Superior temporal gyrus (tissue), 1 donor: ENCODE measurements at regions not wholly inside any gene's neighbourhood (a gene's known extent, or its start where the extent isn't known, plus 50 kb on each side); places are given as distances from the start of the nearest gene placed in this dataset.

Source experiments
- DNase-seq: peaks from one replicate; pipeline ENCODE4 v3.0.0-alpha.2; 2016; ENCODE audit errors: extremely low spot score

GRCh38 chr6:150711584-150712504 lies 112.2 kb downstream of the PLEKHG1 start:
- DNase-seq = no peak

GRCh38 chr6:150712505-150713252 lies 113.0 kb downstream of the PLEKHG1 start:
- no peak for DNase-seq

- DNase-seq = no peak
Measured at GRCh38 chr6:150713487-150713886, 113.8 kb downstream of the PLEKHG1 start.

- no peak for DNase-seq
Measured at GRCh38 chr6:150713931-150714330, 114.2 kb downstream of the PLEKHG1 start.

- DNase-seq = no peak
Measured at GRCh38 chr6:150715133-150715532, 115.4 kb downstream of the PLEKHG1 start.

GRCh38 chr6:150717419-150717818 lies 117.7 kb downstream of the PLEKHG1 start:
- DNase-seq = no peak

GRCh38 chr6:150719099-150719766 lies 119.5 kb downstream of the PLEKHG1 start:
- DNase-seq = no peak

GRCh38 chr6:150719831-150720230 lies 120.1 kb downstream of the PLEKHG1 start:
- no peak for DNase-seq

- peak; percentile 39 for DNase-seq
Measured at GRCh38 chr6:150720774-150721233, 121.1 kb downstream of the PLEKHG1 start.

GRCh38 chr6:150721418-150722266 lies 122.0 kb downstream of the PLEKHG1 start:
- peak; percentile 40 for DNase-seq

GRCh38 chr6:150722614-150723344 lies 123.1 kb downstream of the PLEKHG1 start:
- DNase-seq = no peak

GRCh38 chr6:150723345-150723658 lies 123.6 kb downstream of the PLEKHG1 start:
- DNase-seq = no peak

GRCh38 chr6:150723857-150724256 lies 124.2 kb downstream of the PLEKHG1 start:
- DNase-seq = no peak

- no peak for DNase-seq
Measured at GRCh38 chr6:150725795-150726194, 126.1 kb downstream of the PLEKHG1 start.

- no peak for DNase-seq
Measured at GRCh38 chr6:150729188-150729748, 129.6 kb downstream of the PLEKHG1 start.

- DNase-seq = no peak
Measured at GRCh38 chr6:150730801-150731457, 131.2 kb downstream of the PLEKHG1 start.

- DNase-seq = no peak
Measured at GRCh38 chr6:150732765-150733539, 132.6 kb upstream of the MTHFD1L start.

GRCh38 chr6:150733726-150734125 lies 131.8 kb upstream of the MTHFD1L start:
- DNase-seq = no peak

- no peak for DNase-seq
Measured at GRCh38 chr6:150734235-150734634, 131.3 kb upstream of the MTHFD1L start.
